Thyroid gland (tissue), 4 donors: ENCODE measurements at regions not wholly inside any gene's neighbourhood (a gene's known extent, or its start where the extent isn't known, plus 50 kb on each side); places are given as distances from the start of the nearest gene placed in this dataset.

Experiments
- DNase-seq, 2 donors: peaks; one replicate each; pipeline ENCODE4 v3.0.0-alpha.2; 2019
- H3K27ac ChIP-seq, 3 donors: fragments of 200-600 bp; sonication (generic); 1 replicate in 2 of 3; 2 replicates in 1 of 3; pipeline ENCODE4 v1.5.1; 2016 to 2019; ENCODE audit warnings: mild to moderate bottlenecking in 1 of 3, moderate library complexity in 1 of 3
- H3K27me3 ChIP-seq: fragments of 200-600 bp; sonication (generic); one replicate; pipeline ENCODE4 v1.5.1; 2019
- H3K36me3 ChIP-seq, 2 donors: fragments of 200-600 bp; sonication (generic); one replicate each; pipeline ENCODE4 v1.5.1; 2016 to 2019
- H3K4me1 ChIP-seq, 2 donors: fragments of 200-600 bp; sonication (generic); one replicate each; pipeline ENCODE4 v1.5.1; 2017 to 2019
- H3K4me3 ChIP-seq, 3 donors: fragments of 200-600 bp; sonication (generic); replicated peaks in 1 of 3; 1 replicate in 2 of 3; 2 replicates in 1 of 3; pipeline ENCODE4 v1.5.1; 2016; ENCODE audit warnings: mild to moderate bottlenecking in 1 of 3
- H3K9me3 ChIP-seq: fragments of 200-600 bp; sonication (generic); one replicate; pipeline ENCODE4 v1.5.1; 2017
- POLR2A ChIP-seq, 2 donors: fragments of 450-650 bp; IDR thresholded peaks; one replicate each; pipeline ENCODE4 v1.6.1; 2017; ENCODE audit warnings: antibody characterized with exemption in 2 of 2, mild to moderate bottlenecking in 2 of 2, moderate library complexity in 1 of 2
- WGBS, 2 donors: methylation state at CpG; one replicate each; pipeline ENCODE4 v1.1.5; 2017; 5-methylcytosine and 5-hydroxymethylcytosine counted together
- intact Hi-C: fragments of 100-400 bp; cut with DNase I; formaldehyde crosslinking; loops from one replicate; pipeline ENCODE4 v1.15.1; 2023
- TF ChIP-seq, protein P1 (sequence below), 6 experiments: fragments of 200-600 bp in 3 of 6; fragments of 450-650 bp in 3 of 6; sonication (generic) in 3 of 6; IDR thresholded peaks; one replicate each; pipeline ENCODE4 v1.5.1; 2016 to 2019; ENCODE audit warnings: antibody characterized with exemption in 6 of 6, mild to moderate bottlenecking in 2 of 6, inconsistent platforms in 1 of 6, moderate library complexity in 1 of 6

GRCh38 chr6:150548330-150548729 is 51.4 kb upstream of the PLEKHG1 start:
- no peak for DNase-seq
- WGBS, 2 donors = 94 to 97% methylated on average over 4 of the region's 4 CpGs
- Histone ChIP-seq H3K4me1 (peaks cover 0 to 13% of the 10 kb centered on the region in 2 donors), H3K27ac (no peak overlapping the region), H3K27me3 (no peaks in the 10 kb centered on the region), H3K36me3 (no peaks in the 10 kb centered on the region), H3K9me3 (no peaks in the 10 kb centered on the region), H3K4me3 (no peak overlapping the region)
- TF ChIP-seq, protein P1, sequence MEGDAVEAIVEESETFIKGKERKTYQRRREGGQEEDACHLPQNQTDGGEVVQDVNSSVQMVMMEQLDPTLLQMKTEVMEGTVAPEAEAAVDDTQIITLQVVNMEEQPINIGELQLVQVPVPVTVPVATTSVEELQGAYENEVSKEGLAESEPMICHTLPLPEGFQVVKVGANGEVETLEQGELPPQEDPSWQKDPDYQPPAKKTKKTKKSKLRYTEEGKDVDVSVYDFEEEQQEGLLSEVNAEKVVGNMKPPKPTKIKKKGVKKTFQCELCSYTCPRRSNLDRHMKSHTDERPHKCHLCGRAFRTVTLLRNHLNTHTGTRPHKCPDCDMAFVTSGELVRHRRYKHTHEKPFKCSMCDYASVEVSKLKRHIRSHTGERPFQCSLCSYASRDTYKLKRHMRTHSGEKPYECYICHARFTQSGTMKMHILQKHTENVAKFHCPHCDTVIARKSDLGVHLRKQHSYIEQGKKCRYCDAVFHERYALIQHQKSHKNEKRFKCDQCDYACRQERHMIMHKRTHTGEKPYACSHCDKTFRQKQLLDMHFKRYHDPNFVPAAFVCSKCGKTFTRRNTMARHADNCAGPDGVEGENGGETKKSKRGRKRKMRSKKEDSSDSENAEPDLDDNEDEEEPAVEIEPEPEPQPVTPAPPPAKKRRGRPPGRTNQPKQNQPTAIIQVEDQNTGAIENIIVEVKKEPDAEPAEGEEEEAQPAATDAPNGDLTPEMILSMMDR (IDR thresholded peaks at IDR 0.05) = no peak
- TF ChIP-seq POLR2A (IDR thresholded peaks at IDR 0.05) = no peak
- intact Hi-C loops = no loop called here

DNA sequence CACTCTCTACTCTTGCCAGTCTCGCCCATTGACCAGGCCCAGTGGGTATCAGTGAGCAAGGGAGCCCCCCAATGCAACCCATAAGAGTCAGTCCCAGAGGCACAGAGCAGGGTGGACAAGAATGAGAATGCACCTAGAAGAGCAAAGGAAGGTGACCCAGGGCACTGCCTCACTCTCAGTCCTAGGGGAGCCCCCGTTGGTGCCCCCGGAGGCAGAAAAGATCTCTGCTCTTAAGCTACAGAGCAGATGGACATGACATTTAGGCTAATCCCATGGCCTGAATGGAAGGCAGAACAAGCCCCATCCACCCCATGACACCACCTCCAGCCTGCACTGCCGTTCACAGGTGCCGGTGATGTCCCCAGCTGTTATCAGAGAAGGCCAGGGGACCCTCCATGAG is 50.7 kb upstream of the PLEKHG1 start:
- WGBS, 2 donors = 91 to 98% methylated on average over 5 of the region's 5 CpGs
- Histone ChIP-seq H3K4me1 (peaks cover 0 to 13% of the 10 kb centered on the region in 2 donors), H3K4me3 (no peak overlapping the region), H3K27me3 (no peaks in the 10 kb centered on the region), H3K27ac (no peak overlapping the region), H3K36me3 (no peaks in the 10 kb centered on the region), H3K9me3 (no peaks in the 10 kb centered on the region)
- intact Hi-C loops = no loop called here
- DNase-seq = no peak
- TF ChIP-seq POLR2A (IDR thresholded peaks at IDR 0.05) = no peak
- TF ChIP-seq, protein P1 (IDR thresholded peaks at IDR 0.05) = no peak

DNA sequence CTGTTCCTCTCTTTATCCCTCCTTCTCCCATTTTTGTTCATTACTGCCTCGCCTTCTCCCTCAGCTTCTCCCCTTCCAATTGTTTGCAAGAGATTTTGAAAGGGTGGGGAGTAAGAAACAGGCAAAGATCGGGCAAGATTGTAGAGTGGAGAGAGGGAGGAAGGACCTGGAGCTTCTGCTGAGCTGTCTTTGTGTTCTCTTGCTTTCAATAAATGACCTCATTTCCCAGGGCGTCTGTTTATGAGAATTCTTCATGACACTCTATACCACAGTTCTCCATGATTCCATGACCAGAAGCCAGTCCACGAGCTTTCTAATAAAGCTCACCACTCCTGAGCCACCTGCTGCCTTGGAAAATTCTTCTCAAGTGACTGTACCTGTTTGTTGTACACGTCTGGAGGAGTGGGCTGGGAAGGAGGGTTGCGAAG is 50.0 kb upstream of the PLEKHG1 start:
- 88 to 90% methylated on average over 6 of the region's 6 CpGs for WGBS, 2 donors
- H3K4me3 ChIP-seq = no peak overlapping the region
- no peaks in the 10 kb centered on the region for H3K27me3 ChIP-seq
- H3K4me1 ChIP-seq = peaks cover 0 to 13% of the 10 kb centered on the region in 2 donors
- no peak for DNase-seq
- intact Hi-C loops = no loop called here
- H3K36me3 ChIP-seq = no peaks in the 10 kb centered on the region
- TF ChIP-seq, protein P1 (IDR thresholded peaks at IDR 0.05) = no peak
- no peaks in the 10 kb centered on the region for H3K9me3 ChIP-seq
- no peak overlapping the region for H3K27ac ChIP-seq
